ENCODE measurements at regions not wholly inside any gene's neighbourhood (a gene's known extent, or its start where the extent isn't known, plus 50 kb on each side); places are given as distances from the start of the nearest gene placed in this dataset.

DNA sequence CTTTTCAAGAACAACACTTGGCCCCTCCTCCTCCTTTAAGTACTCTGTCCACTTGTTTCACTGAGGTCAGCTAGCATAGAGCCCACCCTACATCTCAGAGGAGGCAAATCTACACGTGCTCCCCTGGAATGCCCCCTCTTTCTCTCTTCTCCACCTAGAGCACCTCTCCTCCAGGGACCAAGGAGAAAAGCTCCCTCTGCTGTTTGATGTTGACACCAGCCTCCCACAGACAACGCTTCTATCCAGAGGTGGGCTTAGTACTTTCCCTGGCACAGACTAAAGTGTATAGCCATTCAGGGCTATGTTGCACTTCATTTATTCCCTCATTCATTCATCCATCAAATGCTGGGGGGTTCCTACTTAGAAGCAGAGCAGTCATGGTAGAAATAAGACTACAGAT lies 68.2 kb upstream of the TAF1L start:
- Mint-ChIP-seq H3K9me3 (peaks cover 0 to 2% (median 0%) of the 10 kb centered on the region in 7 donors), H3K4me3 (no peak overlapping the region), H3K36me3 (no peaks in the 10 kb centered on the region), H3K27me3 (ENCODE audit: low read depth in 3 of 3) (peaks cover 2 to 6% (median 5%) of the 10 kb centered on the region in 3 donors), H3K4me1 (no peaks in the 10 kb centered on the region), H3K27ac (no peak overlapping the region)
- Histone ChIP-seq H4K20me1 (ENCODE audit: insufficient read depth, low read length) (no peaks in the 10 kb centered on the region), H3K4me3 (replicated peaks in 1 of 3; ENCODE audit: low read depth in 2 of 3, low read length in 3 of 3) (no peak overlapping the region), H2AFZ (ENCODE audit: insufficient read depth, low read depth, low read length, poor library complexity, severe bottlenecking) (no peak overlapping the region), H3K4me1 (ENCODE audit: control insufficient read depth in 1 of 2, insufficient read depth in 2 of 2, low read length in 2 of 2) (no peaks in the 10 kb centered on the region), H3K4me2 (replicated peaks; ENCODE audit: extremely low read depth, low read length, poor library complexity, severe bottlenecking) (no peak overlapping the region), H3K79me2 (ENCODE audit: insufficient read depth, low read length) (no peaks in the 10 kb centered on the region), H3K9me3 (replicated peaks in 1 of 2; ENCODE audit: control insufficient read depth in 1 of 2, insufficient read depth in 1 of 2, low read length in 2 of 2) (no peaks in the 10 kb centered on the region), H3K27me3 (ENCODE audit: control insufficient read depth in 2 of 2, insufficient read depth in 2 of 2, low read length in 2 of 2) (no peaks in the 10 kb centered on the region), H3K9ac (ENCODE audit: insufficient read depth, low read length, poor library complexity, severe bottlenecking) (no peak overlapping the region), H3K27ac (ENCODE audit: low read depth in 1 of 2, low read length in 2 of 2) (no peak overlapping the region), H3K36me3 (replicated peaks in 1 of 2; ENCODE audit: control insufficient read depth in 1 of 2, insufficient read depth in 2 of 2, low read length in 2 of 2) (no peaks in the 10 kb centered on the region)
- intact Hi-C loops (cut with micrococcal nuclease), result no loop called here
- TF ChIP-seq, protein P1, sequence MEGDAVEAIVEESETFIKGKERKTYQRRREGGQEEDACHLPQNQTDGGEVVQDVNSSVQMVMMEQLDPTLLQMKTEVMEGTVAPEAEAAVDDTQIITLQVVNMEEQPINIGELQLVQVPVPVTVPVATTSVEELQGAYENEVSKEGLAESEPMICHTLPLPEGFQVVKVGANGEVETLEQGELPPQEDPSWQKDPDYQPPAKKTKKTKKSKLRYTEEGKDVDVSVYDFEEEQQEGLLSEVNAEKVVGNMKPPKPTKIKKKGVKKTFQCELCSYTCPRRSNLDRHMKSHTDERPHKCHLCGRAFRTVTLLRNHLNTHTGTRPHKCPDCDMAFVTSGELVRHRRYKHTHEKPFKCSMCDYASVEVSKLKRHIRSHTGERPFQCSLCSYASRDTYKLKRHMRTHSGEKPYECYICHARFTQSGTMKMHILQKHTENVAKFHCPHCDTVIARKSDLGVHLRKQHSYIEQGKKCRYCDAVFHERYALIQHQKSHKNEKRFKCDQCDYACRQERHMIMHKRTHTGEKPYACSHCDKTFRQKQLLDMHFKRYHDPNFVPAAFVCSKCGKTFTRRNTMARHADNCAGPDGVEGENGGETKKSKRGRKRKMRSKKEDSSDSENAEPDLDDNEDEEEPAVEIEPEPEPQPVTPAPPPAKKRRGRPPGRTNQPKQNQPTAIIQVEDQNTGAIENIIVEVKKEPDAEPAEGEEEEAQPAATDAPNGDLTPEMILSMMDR (IDR thresholded peaks at IDR 0.05), result no peak
- no peak for DNase-seq
- 33% methylated on average over 2 of the region's 2 CpGs for WGBS (ENCODE audit: insufficient coverage)

DNA sequence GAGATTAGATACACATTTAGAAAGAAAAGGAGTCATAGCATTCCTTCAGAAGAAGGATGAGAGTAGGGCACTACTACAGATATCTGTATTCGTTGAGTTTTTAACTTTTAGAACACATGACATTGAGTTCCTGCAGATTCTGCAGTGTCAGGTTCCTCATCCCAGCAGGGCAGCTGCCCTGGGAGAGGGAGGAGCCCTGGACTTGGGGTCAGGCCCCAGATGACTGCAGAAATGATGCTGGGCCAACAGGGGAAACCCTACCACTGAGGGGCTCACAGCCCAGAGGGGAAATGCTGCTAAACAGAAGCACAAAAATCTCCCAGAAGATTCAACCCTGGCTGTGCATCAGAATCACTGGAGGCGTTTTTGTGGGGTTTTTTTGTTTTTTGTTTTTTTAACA lies 68.9 kb upstream of the TAF1L start:
- H3K79me2 ChIP-seq (ENCODE audit: insufficient read depth, low read length), result no peaks in the 10 kb centered on the region
- intact Hi-C loops (cut with micrococcal nuclease), result no loop called here
- no peaks in the 10 kb centered on the region for H3K36me3 Mint-ChIP-seq
- no peaks in the 10 kb centered on the region for H3K27me3 ChIP-seq (ENCODE audit: control insufficient read depth in 2 of 2, insufficient read depth in 2 of 2, low read length in 2 of 2)
- DNase-seq, result no peak
- H3K27ac ChIP-seq (ENCODE audit: low read depth in 1 of 2, low read length in 2 of 2), result no peak overlapping the region
- 40% methylated on average over 1 of the region's 2 CpGs for WGBS (ENCODE audit: insufficient coverage)
- no peak overlapping the region for H3K27ac Mint-ChIP-seq
- no peak overlapping the region for H3K4me3 ChIP-seq (replicated peaks in 1 of 3; ENCODE audit: low read depth in 2 of 3, low read length in 3 of 3)
- peaks cover 2 to 6% (median 5%) of the 10 kb centered on the region in 3 donors for H3K27me3 Mint-ChIP-seq (ENCODE audit: low read depth in 3 of 3)
- no peak overlapping the region for H3K9ac ChIP-seq (ENCODE audit: insufficient read depth, low read length, poor library complexity, severe bottlenecking)
- H3K36me3 ChIP-seq (replicated peaks in 1 of 2; ENCODE audit: control insufficient read depth in 1 of 2, insufficient read depth in 2 of 2, low read length in 2 of 2), result no peaks in the 10 kb centered on the region
- no peak overlapping the region for H3K4me2 ChIP-seq (replicated peaks; ENCODE audit: extremely low read depth, low read length, poor library complexity, severe bottlenecking)
- no peaks in the 10 kb centered on the region for H3K9me3 ChIP-seq (replicated peaks in 1 of 2; ENCODE audit: control insufficient read depth in 1 of 2, insufficient read depth in 1 of 2, low read length in 2 of 2)
- no peaks in the 10 kb centered on the region for H3K4me1 Mint-ChIP-seq
- TF ChIP-seq, protein P1 (IDR thresholded peaks at IDR 0.05), result no peak
- H3K4me3 Mint-ChIP-seq, result no peak overlapping the region
- H3K9me3 Mint-ChIP-seq, result peaks cover 0 to 2% (median 0%) of the 10 kb centered on the region in 7 donors
- no peak overlapping the region for H2AFZ ChIP-seq (ENCODE audit: insufficient read depth, low read depth, low read length, poor library complexity, severe bottlenecking)
- H4K20me1 ChIP-seq (ENCODE audit: insufficient read depth, low read length), result no peaks in the 10 kb centered on the region
- no peaks in the 10 kb centered on the region for H3K4me1 ChIP-seq (ENCODE audit: control insufficient read depth in 1 of 2, insufficient read depth in 2 of 2, low read length in 2 of 2)

Data from CD14-positive monocyte (primary cell).